Chondrocyte (in vitro differentiated cells): ENCODE measurements at regions not wholly inside any gene's neighbourhood (a gene's known extent, or its start where the extent isn't known, plus 50 kb on each side); places are given as distances from the start of the nearest gene placed in this dataset.

Experiments used
- DNase-seq: peaks from one replicate; pipeline ENCODE4 v3.0.0; 2021; ENCODE audit warnings: mixed read lengths, low spot score
- H3K27ac Mint-ChIP-seq: one replicate; pipeline ENCODE4 v1.8.0; 2021; ENCODE audit warnings: mild to moderate bottlenecking, moderate library complexity, mixed read lengths; ENCODE audit not compliant: unreplicated experiment
- H3K27me3 Mint-ChIP-seq: 2 replicates; pipeline ENCODE4 v1.8.0; 2021; ENCODE audit warnings: low read depth, mixed read lengths
- H3K36me3 Mint-ChIP-seq: 2 replicates; pipeline ENCODE4 v1.8.0; 2021; ENCODE audit warnings: low read depth, mixed read lengths
- H3K4me1 Mint-ChIP-seq: 2 replicates; pipeline ENCODE4 v1.8.0; 2021; ENCODE audit warnings: low read depth, mild to moderate bottlenecking, mixed read lengths
- H3K4me3 Mint-ChIP-seq: one replicate; pipeline ENCODE4 v1.8.0; 2021; ENCODE audit warnings: mild to moderate bottlenecking, moderate library complexity, mixed read lengths; ENCODE audit not compliant: unreplicated experiment
- H3K9me3 Mint-ChIP-seq: 2 replicates; pipeline ENCODE4 v1.8.0; 2021; ENCODE audit warnings: low read depth, mixed read lengths
- CTCF ChIP-seq: fragments of 200-600 bp; sonication (generic); IDR thresholded peaks from 2 replicates; pipeline ENCODE4 v1.5.0; 2021; ENCODE audit warnings: antibody characterized with exemption, mild to moderate bottlenecking, moderate library complexity

GRCh38 chr13:111558700-111559088, 238.3 kb downstream of the TEX29 start:
- no peak for TF ChIP-seq CTCF
- H3K27ac Mint-ChIP-seq: no peak overlapping the region
- no peak overlapping the region for H3K4me3 Mint-ChIP-seq
- DNase-seq: no peak
- H3K27me3 Mint-ChIP-seq: peaks cover 15% of the 10 kb centered on the region
- H3K9me3 Mint-ChIP-seq: no peaks in the 10 kb centered on the region
- H3K36me3 Mint-ChIP-seq: peaks cover 2% of the 10 kb centered on the region
- H3K4me1 Mint-ChIP-seq: no peaks in the 10 kb centered on the region

- Mint-ChIP-seq H3K4me3 (no peak overlapping the region), H3K4me1 (no peaks in the 10 kb centered on the region), H3K27ac (no peak overlapping the region), H3K36me3 (peaks cover 2% of the 10 kb centered on the region), H3K9me3 (no peaks in the 10 kb centered on the region), H3K27me3 (peaks cover 17% of the 10 kb centered on the region)
- no peak for DNase-seq
- no peak for TF ChIP-seq CTCF
Observed at GRCh38 chr13:111559612-111560403, 239.4 kb downstream of the TEX29 start.

GRCh38 chr13:111561091-111561781, 240.8 kb downstream of the TEX29 start:
- H3K4me1 Mint-ChIP-seq: no peaks in the 10 kb centered on the region
- peak; percentile 64 for DNase-seq

GRCh38 chr13:111562716-111563115, 242.3 kb downstream of the TEX29 start:
- H3K36me3 Mint-ChIP-seq: peaks cover under 1% of the 10 kb centered on the region
- H3K4me1 Mint-ChIP-seq: no peaks in the 10 kb centered on the region
- no peak for TF ChIP-seq CTCF
- no peak overlapping the region for H3K4me3 Mint-ChIP-seq
- H3K9me3 Mint-ChIP-seq: peaks cover 7% of the 10 kb centered on the region
- no peak overlapping the region for H3K27ac Mint-ChIP-seq
- peaks cover 11% of the 10 kb centered on the region for H3K27me3 Mint-ChIP-seq
- no peak for DNase-seq

More at GRCh38 chr13:111561091-111561781, 240.8 kb downstream of the TEX29 start:
- H3K27ac Mint-ChIP-seq: no peak overlapping the region
- H3K36me3 Mint-ChIP-seq: peaks cover 2% of the 10 kb centered on the region
- H3K4me3 Mint-ChIP-seq: no peak overlapping the region
- no peaks in the 10 kb centered on the region for H3K9me3 Mint-ChIP-seq
- H3K27me3 Mint-ChIP-seq: peaks cover 17% of the 10 kb centered on the region
- TF ChIP-seq CTCF: no peak

- H3K9me3 Mint-ChIP-seq: peaks cover 15% of the 10 kb centered on the region
- H3K4me3 Mint-ChIP-seq: no peak overlapping the region
- H3K36me3 Mint-ChIP-seq: no peaks in the 10 kb centered on the region
- H3K27me3 Mint-ChIP-seq: peaks cover 4% of the 10 kb centered on the region
- H3K27ac Mint-ChIP-seq: no peak overlapping the region
- TF ChIP-seq CTCF: no peak
- DNase-seq: no peak
- no peaks in the 10 kb centered on the region for H3K4me1 Mint-ChIP-seq
Observed at GRCh38 chr13:111564606-111565005, 244.2 kb downstream of the TEX29 start.
